H1 (cell line): ENCODE measurements at regions not wholly inside any gene's neighbourhood (a gene's known extent, or its start where the extent isn't known, plus 50 kb on each side); places are given as distances from the start of the nearest gene placed in this dataset.

Experiments
- CTCF ChIA-PET: fragments of 300-600 bp; sonication (Branson Sonifier 250); formaldehyde crosslinking; loops from one replicate; lab custom pipeline; 2021; ENCODE audit not compliant: partially characterized antibody; lab: Charles Lee
- POLR2A ChIA-PET: fragments of 300-600 bp; sonication (Branson Sonifier 250); formaldehyde crosslinking; loops from one replicate; lab custom pipeline; 2021; ENCODE audit warnings: inconsistent platforms; ENCODE audit not compliant: partially characterized antibody; lab: Charles Lee
- DNase-seq, 2 experiments: peaks; one replicate each; pipeline versions ENCODE4 v3.0.0 to v3.0.0-alpha.2; 2010 to 2022; ENCODE audit warnings: low spot score in 2 of 2, low read depth in 1 of 2, mixed read lengths in 1 of 2
- FAIRE-seq: peaks from 2 replicates; lab custom pipeline; 2011; peaks lifted over from hg19 to GRCh38; lab: Jason Lieb, UNC
- H2AFZ ChIP-seq: 2 replicates; pipeline ENCODE4 v1.8.1; 2012; ENCODE audit warnings: low read length, inconsistent platforms
- H2AK5ac ChIP-seq: 2 replicates; pipeline ENCODE4 v1.6.1; 2013; ENCODE audit warnings: low read depth, low read length
- H2BK120ac ChIP-seq: replicated peaks from 2 replicates; pipeline ENCODE3; 2013; ENCODE audit warnings: low read depth, low read length, inconsistent platforms
- H2BK12ac ChIP-seq: 2 replicates; pipeline ENCODE4 v1.6.1; 2013; ENCODE audit warnings: low read depth, low read length
- H2BK15ac ChIP-seq: 2 replicates; pipeline ENCODE4 v1.6.1; 2013; ENCODE audit warnings: low read length
- H2BK20ac ChIP-seq: 2 replicates; pipeline ENCODE4 v1.6.1; 2013; ENCODE audit warnings: low read length
- H2BK5ac ChIP-seq: 2 replicates; pipeline ENCODE4 v1.6.1; 2013; ENCODE audit warnings: low read depth, low read length
- H3K14ac ChIP-seq: 2 replicates; pipeline ENCODE4 v1.6.1; 2013; ENCODE audit warnings: inconsistent platforms; ENCODE audit not compliant: insufficient read length
- H3K18ac ChIP-seq: 2 replicates; pipeline ENCODE4 v1.6.1; 2013; ENCODE audit warnings: low read length; ENCODE audit errors: extremely low read depth
- H3K23ac ChIP-seq: 2 replicates; pipeline ENCODE4 v1.6.1; 2013; ENCODE audit warnings: inconsistent platforms; ENCODE audit not compliant: insufficient read length
- H3K23me2 ChIP-seq: 2 replicates; pipeline ENCODE4 v1.6.1; 2013; ENCODE audit warnings: low read depth, low read length
- H3K27ac ChIP-seq: 2 replicates; pipeline ENCODE4 v1.6.1; 2011; ENCODE audit warnings: low read depth, low read length, inconsistent platforms
- H3K27me3 ChIP-seq, 4 experiments: replicated peaks in 1 of 4; 1 replicate in 1 of 4; 2 replicates in 3 of 4; pipeline versions ENCODE4 v1.6.1 to v1.8.1; 2011 to 2013; ENCODE audit warnings: low read length in 3 of 4, mild to moderate bottlenecking in 3 of 4, inconsistent platforms in 2 of 4, mixed read lengths in 2 of 4, moderate library complexity in 1 of 4; ENCODE audit not compliant: control insufficient read depth in 3 of 4, insufficient read depth in 3 of 4; ENCODE audit errors: extremely low read depth in 1 of 4
- H3K36me3 ChIP-seq, 4 experiments: 2 replicates each; pipeline versions ENCODE4 v1.6.1 to v1.8.1; 2011 to 2013; ENCODE audit warnings: mild to moderate bottlenecking in 4 of 4, low read length in 3 of 4, moderate library complexity in 2 of 4, control low read depth in 1 of 4, inconsistent platforms in 1 of 4; ENCODE audit not compliant: insufficient read depth in 4 of 4, control insufficient read depth in 2 of 4
- H3K4ac ChIP-seq: replicated peaks from 2 replicates; pipeline ENCODE3; 2013; ENCODE audit warnings: low read length, low read depth, mixed read lengths, inconsistent platforms; ENCODE audit not compliant: insufficient read length
- H3K4me1 ChIP-seq, 4 experiments: replicated peaks in 1 of 4; 1 replicate in 1 of 4; 2 replicates in 3 of 4; pipeline versions ENCODE4 v1.6.1 to v1.8.1; 2011 to 2013; ENCODE audit warnings: low read length in 3 of 4, inconsistent platforms in 2 of 4, mixed read lengths in 1 of 4; ENCODE audit not compliant: insufficient read depth in 4 of 4, control insufficient read depth in 3 of 4
- H3K4me2 ChIP-seq, 2 experiments: 2 replicates each; pipeline versions ENCODE4 v1.6.1 to v1.8.1; 2011 to 2013; ENCODE audit warnings: low read depth in 2 of 2, low read length in 2 of 2, control low read depth in 1 of 2, inconsistent platforms in 1 of 2, mild to moderate bottlenecking in 1 of 2; ENCODE audit not compliant: insufficient read depth in 1 of 2
- H3K4me3 ChIP-seq, 4 experiments: fragments of 200-600, 300-600 bp in 1 of 4; sonication (generic), shearing (Covaris generic), sonication (Bioruptor Twin) in 1 of 4; 2 replicates each; pipeline versions ENCODE4 v1.5.1 to v1.8.1; 2011 to 2016; ENCODE audit warnings: low read length in 4 of 4, low read depth in 3 of 4, control low read depth in 2 of 4, inconsistent platforms in 2 of 4, mild to moderate bottlenecking in 2 of 4, mixed read lengths in 1 of 4, moderate library complexity in 1 of 4; ENCODE audit not compliant: insufficient read depth in 2 of 4; ENCODE audit errors: extremely low read depth in 1 of 4
- H3K56ac ChIP-seq: replicated peaks from 2 replicates; pipeline ENCODE3; 2013; ENCODE audit warnings: low read depth, mild to moderate bottlenecking, mixed read lengths, low read length, inconsistent platforms; ENCODE audit not compliant: insufficient read length
- H3K79me1 ChIP-seq: 2 replicates; pipeline ENCODE4 v1.6.1; 2013; ENCODE audit warnings: low read depth, low read length, control low read depth
- H3K79me2 ChIP-seq, 2 experiments: 2 replicates each; pipeline versions ENCODE4 v1.6.1 to v1.8.1; 2012 to 2013; ENCODE audit warnings: low read length in 2 of 2, mild to moderate bottlenecking in 2 of 2, inconsistent platforms in 1 of 2; ENCODE audit not compliant: insufficient read depth in 2 of 2, control insufficient read depth in 1 of 2
- H3K9ac ChIP-seq, 4 experiments: replicated peaks in 1 of 4; 1 replicate in 1 of 4; 2 replicates in 3 of 4; pipeline versions ENCODE4 v1.6.1 to v1.8.1; 2011 to 2013; ENCODE audit warnings: low read depth in 3 of 4, low read length in 3 of 4, control low read depth in 2 of 4, mild to moderate bottlenecking in 2 of 4, moderate library complexity in 2 of 4, inconsistent platforms in 1 of 4; ENCODE audit errors: extremely low read depth in 1 of 4
- H3K9me3 ChIP-seq, 2 experiments: 2 replicates each; pipeline versions ENCODE4 v1.6.1 to v1.8.1; 2012 to 2013; ENCODE audit warnings: mild to moderate bottlenecking in 2 of 2, moderate library complexity in 2 of 2, control low read depth in 1 of 2, inconsistent platforms in 1 of 2, low read depth in 1 of 2, low read length in 1 of 2, mixed read lengths in 1 of 2; ENCODE audit not compliant: insufficient read depth in 2 of 2
- H4K20me1 ChIP-seq, 2 experiments: replicated peaks in 1 of 2; 2 replicates each; pipeline versions ENCODE3 to v1.8.1; 2011 to 2013; ENCODE audit warnings: inconsistent platforms in 2 of 2, low read length in 2 of 2, mild to moderate bottlenecking in 1 of 2; ENCODE audit not compliant: insufficient read depth in 2 of 2, control insufficient read depth in 1 of 2
- H4K5ac ChIP-seq: 2 replicates; pipeline ENCODE4 v1.6.1; 2013; ENCODE audit warnings: low read length, low read depth, mixed read lengths, inconsistent platforms; ENCODE audit not compliant: insufficient read length
- H4K8ac ChIP-seq: 2 replicates; pipeline ENCODE4 v1.8.0; 2013; ENCODE audit warnings: mild to moderate bottlenecking, moderate library complexity, low read length, inconsistent platforms; ENCODE audit not compliant: insufficient read depth; ENCODE audit errors: extremely low read depth
- H4K91ac ChIP-seq: replicated peaks from 2 replicates; pipeline ENCODE3; 2013; ENCODE audit warnings: low read length, mixed read lengths, inconsistent platforms; ENCODE audit not compliant: insufficient read length
- CHD2 ChIP-seq: IDR thresholded peaks from 2 replicates; pipeline ENCODE4 v1.6.1; 2012; ENCODE audit warnings: low read length, improper control_type of control experiment
- EP300 ChIP-seq, 2 experiments: IDR thresholded peaks; 1 replicate in 1 of 2; 2 replicates in 1 of 2; pipeline ENCODE4 v1.6.1; 2011 to 2012; ENCODE audit warnings: low read depth in 2 of 2, low read length in 2 of 2, mild to moderate bottlenecking in 2 of 2, borderline replicate concordance in 1 of 2, inconsistent platforms in 1 of 2, moderate library complexity in 1 of 2
- GABPA ChIP-seq: IDR thresholded peaks from 2 replicates; pipeline ENCODE4 v1.6.1; 2011; ENCODE audit warnings: mild to moderate bottlenecking, low read length, moderate library complexity, borderline replicate concordance; ENCODE audit not compliant: insufficient read depth
- HDAC2 ChIP-seq, 2 experiments: fragments of 300-600 bp in 1 of 2; sonication (generic) in 1 of 2; IDR thresholded peaks; 2 replicates each; pipeline ENCODE4 v1.6.1; 2011 to 2012; ENCODE audit warnings: low read depth in 2 of 2, low read length in 2 of 2, mild to moderate bottlenecking in 2 of 2, moderate library complexity in 2 of 2, borderline replicate concordance in 1 of 2, inconsistent platforms in 1 of 2
- POLR2A ChIP-seq, 2 experiments: IDR thresholded peaks; 1 replicate in 1 of 2; 2 replicates in 1 of 2; pipeline ENCODE4 v1.6.1; 2011; ENCODE audit warnings: low read depth in 2 of 2, low read length in 2 of 2, mild to moderate bottlenecking in 2 of 2; ENCODE audit errors: control extremely low read depth in 1 of 2
- SRF ChIP-seq: IDR thresholded peaks from 2 replicates; pipeline ENCODE4 v1.6.1; 2011; ENCODE audit warnings: mild to moderate bottlenecking, low read depth, low read length, moderate library complexity
- TBP ChIP-seq: IDR thresholded peaks from 2 replicates; pipeline ENCODE4 v1.6.1; 2011; ENCODE audit warnings: low read depth, low read length, improper control_type of control experiment
- WGBS, 2 experiments: shearing (Covaris generic) in 1 of 2; methylation state at CpG; one replicate each; pipeline versions ENCODE4 v1.1.6 to v1.1.7; 2013 to 2015; ENCODE audit warnings: low lambda C conversion rate in 2 of 2, mixed read lengths in 2 of 2, inconsistent platforms in 1 of 2, low coverage in 1 of 2, missing lambda C conversion rate in 1 of 2; ENCODE audit not compliant: insufficient replicate concordance in 2 of 2, insufficient coverage in 1 of 2, insufficient read length in 1 of 2; ENCODE audit errors: extremely low coverage in 1 of 2, missing lambda C conversion rate in 1 of 2; 5-methylcytosine and 5-hydroxymethylcytosine counted together

GRCh38 chr12:27394676-27395075, 51.9 kb upstream of the SMCO2 start:
- Histone ChIP-seq H3K79me2 (no peaks in the 10 kb centered on the region), H4K5ac (no peak overlapping the region), H3K18ac (no peak overlapping the region), H2AK5ac (no peak overlapping the region), H2BK15ac (no peak overlapping the region), H3K9me3 (no peaks in the 10 kb centered on the region), H2AFZ (no peak overlapping the region), H3K56ac (no peak overlapping the region), H3K4me2 (no peak overlapping the region), H2BK120ac (no peak overlapping the region), H3K23ac (no peak overlapping the region), H4K8ac (no peak overlapping the region), H2BK20ac (no peak overlapping the region), H3K4ac (no peak overlapping the region), H3K14ac (no peak overlapping the region), H3K79me1 (no peaks in the 10 kb centered on the region), H4K91ac (no peak overlapping the region), H2BK5ac (no peak overlapping the region), H3K4me1 (no peaks in the 10 kb centered on the region), H3K27me3 (no peaks in the 10 kb centered on the region), H3K23me2 (no peaks in the 10 kb centered on the region), H3K27ac (no peak overlapping the region), H2BK12ac (no peak overlapping the region), H4K20me1 (no peaks in the 10 kb centered on the region), H3K36me3 (peaks cover 0 to 3% (median 0%) of the 10 kb centered on the region in 4 experiments; a peak in 2 of 8 replicates), H3K4me3 (no peak overlapping the region), H3K9ac (no peak overlapping the region)
- no peak for FAIRE-seq
- no peak for TF ChIP-seq EP300 (IDR thresholded peaks at IDR 0.05; ENCODE audit: borderline replicate concordance in 1 of 2, low read depth in 2 of 2, low read length in 2 of 2)
- no peak for TF ChIP-seq TBP
- TF ChIP-seq POLR2A (IDR thresholded peaks at IDR 0.05; ENCODE audit: control extremely low read depth in 1 of 2, low read depth in 2 of 2, low read length in 2 of 2) = no peak
- TF ChIP-seq SRF = no peak
- TF ChIP-seq HDAC2 (IDR thresholded peaks at IDR 0.05; ENCODE audit: borderline replicate concordance in 1 of 2, low read depth in 2 of 2, low read length in 2 of 2) = no peak
- no peak for TF ChIP-seq GABPA
- no peak for TF ChIP-seq CHD2
- ChIA-PET POLR2A (interaction anchor here (1.4 kb wide), 1 partner anchor 15 kb away, joined by 4 read pairs; no protein-coding TSS in a partner anchor), CTCF (interaction anchor here (0.7 to 1.7 kb wide), 2 partner anchors 10 to 14 kb away, joined by 3 to 9 read pairs; no protein-coding TSS in a partner anchor)
- no peak for DNase-seq
- 82% methylated on average over 2 of the region's 2 CpGs; no CpG with 5 or more reads in 1 of the 2 experiments for WGBS, 2 experiments
